Fibroblast of mammary gland (primary cell): ENCODE measurements at regions not wholly inside any gene's neighbourhood (a gene's known extent, or its start where the extent isn't known, plus 50 kb on each side); places are given as distances from the start of the nearest gene placed in this dataset.
A peak's percentile ranks its signal among the peaks of the same experiment; 100 is the strongest.

Experiments
- DNase-seq: peaks from one replicate; pipeline ENCODE4 v3.0.0-alpha.2; 2010; ENCODE audit warnings: low read depth
- H3K4me3 ChIP-seq: 2 replicates; pipeline ENCODE4 v1.5.1; 2011; ENCODE audit warnings: low read depth, mild to moderate bottlenecking, low read length, moderate library complexity; ENCODE audit not compliant: control insufficient read depth
- CTCF ChIP-seq: conservative IDR thresholded peaks from 2 replicates; pipeline ENCODE4 v1.5.1; 2011; ENCODE audit warnings: low read depth, low read length, inconsistent platforms; ENCODE audit not compliant: control insufficient read depth, insufficient read depth

GRCh38 chr9:13717322-13718054, 438.0 kb upstream of the MPDZ start:
- TF ChIP-seq CTCF: no peak
- no peak for DNase-seq
- no peak overlapping the region for H3K4me3 ChIP-seq

DNA sequence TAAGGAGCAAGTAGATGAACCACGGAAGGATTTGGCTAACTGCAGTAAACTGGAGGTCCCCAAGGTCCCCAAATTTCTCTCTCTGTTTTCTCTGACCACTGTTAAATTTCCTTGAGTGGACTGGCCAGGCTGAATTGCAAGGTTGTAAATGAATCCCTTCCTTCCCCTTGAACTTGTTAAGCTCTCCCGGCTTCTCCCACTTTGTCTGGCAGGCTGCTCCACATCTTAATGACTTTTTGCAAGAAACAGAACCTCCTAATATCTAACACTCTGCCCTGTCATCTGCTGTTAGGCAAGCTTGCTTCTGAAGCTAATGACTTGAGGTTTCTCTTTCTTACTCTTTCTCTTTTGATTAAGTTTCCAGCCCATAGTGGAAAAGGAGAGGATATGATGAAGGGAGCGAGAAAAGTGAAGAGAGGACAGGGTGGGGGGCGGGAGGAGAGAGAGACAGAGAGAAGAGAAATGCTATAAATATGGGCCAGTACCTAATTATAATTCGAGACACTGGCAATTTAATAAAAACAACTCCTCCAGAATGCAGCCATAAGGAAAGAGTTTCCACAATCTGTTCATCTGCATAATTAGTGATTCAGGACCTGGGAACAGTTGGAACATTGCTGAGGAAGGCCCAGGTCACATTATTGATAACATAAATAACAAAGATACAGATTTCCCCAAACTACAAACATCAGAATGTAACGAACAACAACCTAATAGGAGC, 437.3 kb upstream of the MPDZ start:
- no peak for DNase-seq
- H3K4me3 ChIP-seq: no peak overlapping the region
- TF ChIP-seq CTCF: no peak

DNA sequence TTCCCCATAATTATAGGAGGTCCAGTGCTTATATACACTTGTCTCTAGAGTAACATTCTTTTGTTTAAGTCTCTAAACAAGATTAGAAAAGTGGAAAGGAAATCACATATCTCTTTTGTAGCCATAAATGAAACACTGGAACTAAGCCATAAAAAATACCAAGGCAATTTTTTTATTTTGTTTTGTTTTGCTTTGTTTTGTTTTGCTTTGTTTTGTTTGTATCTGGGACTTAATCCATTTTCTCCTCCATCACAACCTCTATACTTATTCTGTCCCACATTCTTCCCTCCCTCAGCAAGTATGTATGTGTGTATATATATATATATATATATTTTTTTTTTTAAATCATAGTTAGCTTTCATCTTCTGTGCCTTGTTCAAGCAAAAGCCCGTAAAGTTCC, 436.6 kb upstream of the MPDZ start:
- TF ChIP-seq CTCF: no peak
- H3K4me3 ChIP-seq: no peak overlapping the region
- DNase-seq: no peak

- no peak for TF ChIP-seq CTCF
- DNase-seq: no peak
- no peak overlapping the region for H3K4me3 ChIP-seq
These were observed 435.9 kb upstream of the MPDZ start for GRCh38 chr9:13715430-13715829.

GRCh38 chr9:13707612-13708576, 428.4 kb upstream of the MPDZ start:
- no peak for TF ChIP-seq CTCF
- H3K4me3 ChIP-seq: no peak overlapping the region
- DNase-seq: peak; percentile 59

GRCh38 chr9:13705918-13706317, 426.4 kb upstream of the MPDZ start:
- TF ChIP-seq CTCF: no peak
- H3K4me3 ChIP-seq: no peak overlapping the region
- DNase-seq: peak; percentile 95
